ENCODE measurements at regions not wholly inside any gene's neighbourhood (a gene's known extent, or its start where the extent isn't known, plus 50 kb on each side); places are given as distances from the start of the nearest gene placed in this dataset.
"Not testable (repeated sequence)": the region's sequence is repeated elsewhere in the genome, so short reads cannot be mapped to it uniquely, and the experiment has no call there.

- DNase-seq (ENCODE audit: low spot score), result no peak
Observed at GRCh38 chr3:194910414-194910984, 224.8 kb downstream of the FAM43A start.

- no peak for DNase-seq (ENCODE audit: low spot score)
Observed at GRCh38 chr3:194913316-194913715, 227.6 kb downstream of the FAM43A start.

GRCh38 chr3:194924889-194925288 lies 239.2 kb downstream of the FAM43A start:
- not testable (repeated sequence) for DNase-seq (ENCODE audit: low spot score)

- no peak for DNase-seq (ENCODE audit: low spot score)
Observed at GRCh38 chr3:194925614-194926013, 239.9 kb downstream of the FAM43A start.

GRCh38 chr3:194928227-194928626 lies 242.5 kb downstream of the FAM43A start:
- peak; percentile 38 for DNase-seq (ENCODE audit: low spot score)

- peak; percentile 54 for DNase-seq (ENCODE audit: low spot score)
Observed at GRCh38 chr3:194928831-194929577, 243.3 kb downstream of the FAM43A start.

GRCh38 chr3:194929578-194929960 lies 243.9 kb downstream of the FAM43A start:
- peak; percentile 68 for DNase-seq (ENCODE audit: low spot score)

- peak; percentile 62 for DNase-seq (ENCODE audit: low spot score)
Observed at GRCh38 chr3:194930377-194931204, 244.9 kb downstream of the FAM43A start.

- no peak for DNase-seq (ENCODE audit: low spot score)
Observed at GRCh38 chr3:194931347-194931746, 245.7 kb downstream of the FAM43A start.

GRCh38 chr3:194931865-194932264 lies 246.2 kb downstream of the FAM43A start:
- DNase-seq (ENCODE audit: low spot score), result peak; percentile 21

- no peak for DNase-seq (ENCODE audit: low spot score)
Observed at GRCh38 chr3:194933465-194933864, 247.8 kb downstream of the FAM43A start.

GRCh38 chr3:194935061-194935460 lies 249.4 kb downstream of the FAM43A start:
- no peak for DNase-seq (ENCODE audit: low spot score)

- no peak for DNase-seq (ENCODE audit: low spot score)
Observed at GRCh38 chr3:194935632-194936470, 250.2 kb downstream of the FAM43A start.

GRCh38 chr3:194936659-194937058 lies 251.0 kb downstream of the FAM43A start:
- DNase-seq (ENCODE audit: low spot score), result no peak

GRCh38 chr3:194937144-194937543 lies 251.5 kb downstream of the FAM43A start:
- no peak for DNase-seq (ENCODE audit: low spot score)

GRCh38 chr3:194937882-194938321 lies 252.2 kb downstream of the FAM43A start:
- no peak for DNase-seq (ENCODE audit: low spot score)

- DNase-seq (ENCODE audit: low spot score), result peak; percentile 94
Observed at GRCh38 chr3:194938845-194939531, 253.3 kb downstream of the FAM43A start.

- no peak for DNase-seq (ENCODE audit: low spot score)
Observed at GRCh38 chr3:194939532-194939909, 253.8 kb downstream of the FAM43A start.

- DNase-seq (ENCODE audit: low spot score), result peak; percentile 21
Observed at GRCh38 chr3:194939949-194940770, 254.5 kb downstream of the FAM43A start.

- DNase-seq (ENCODE audit: low spot score), result no peak
Observed at GRCh38 chr3:194941360-194941955, 255.8 kb downstream of the FAM43A start.

Data from umbilical cord (tissue), 1 donor.